ENCODE measurements at regions not wholly inside any gene's neighbourhood (a gene's known extent, or its start where the extent isn't known, plus 50 kb on each side); places are given as distances from the start of the nearest gene placed in this dataset.

- H3K4me2 ChIP-seq: no peak overlapping the region
- peaks cover 6% of the 10 kb centered on the region for H3K4me1 ChIP-seq (ENCODE audit: low read depth, poor library complexity, severe bottlenecking)
- H3K27ac ChIP-seq: no peak overlapping the region
Observed at GRCh38 chr2:120949957-120950590, 214.4 kb downstream of the GLI2 start.

GRCh38 chr2:120951693-120952092 lies 216.0 kb downstream of the GLI2 start:
- no peak overlapping the region for H3K27ac ChIP-seq
- H3K4me3 ChIP-seq (IDR thresholded peaks at IDR 0.05; ENCODE audit: insufficient read depth, low read depth, low read length): no peak overlapping the region
- no peak overlapping the region for H3K9ac ChIP-seq
- no peak overlapping the region for H2AFZ ChIP-seq (ENCODE audit: low read depth)
- H3K36me3 ChIP-seq (ENCODE audit: insufficient read depth): no peaks in the 10 kb centered on the region
- H3K79me2 ChIP-seq (ENCODE audit: insufficient read depth, low read depth): no peaks in the 10 kb centered on the region
- peaks cover 6% of the 10 kb centered on the region for H3K4me1 ChIP-seq (ENCODE audit: low read depth, poor library complexity, severe bottlenecking)
- no peak for TF ChIP-seq CTCF (conservative IDR thresholded peaks at IDR 0.05; ENCODE audit: low read depth, low read length)
- H3K4me2 ChIP-seq: no peak overlapping the region
- H4K20me1 ChIP-seq (ENCODE audit: insufficient read depth): no peaks in the 10 kb centered on the region
- no peaks in the 10 kb centered on the region for H3K27me3 ChIP-seq (ENCODE audit: insufficient read depth, low read depth)

More at GRCh38 chr2:120949957-120950590, 214.4 kb downstream of the GLI2 start:
- no peak for TF ChIP-seq CTCF (conservative IDR thresholded peaks at IDR 0.05; ENCODE audit: low read depth, low read length)
- no peaks in the 10 kb centered on the region for H4K20me1 ChIP-seq (ENCODE audit: insufficient read depth)
- no peak overlapping the region for H3K9ac ChIP-seq
- H3K4me3 ChIP-seq (IDR thresholded peaks at IDR 0.05; ENCODE audit: insufficient read depth, low read depth, low read length): no peak overlapping the region
- H3K79me2 ChIP-seq (ENCODE audit: insufficient read depth, low read depth): no peaks in the 10 kb centered on the region
- H3K27me3 ChIP-seq (ENCODE audit: insufficient read depth, low read depth): no peaks in the 10 kb centered on the region
- no peak overlapping the region for H2AFZ ChIP-seq (ENCODE audit: low read depth)
- no peaks in the 10 kb centered on the region for H3K36me3 ChIP-seq (ENCODE audit: insufficient read depth)

- no peaks in the 10 kb centered on the region for H4K20me1 ChIP-seq (ENCODE audit: insufficient read depth)
- no peak overlapping the region for H2AFZ ChIP-seq (ENCODE audit: low read depth)
- no peak overlapping the region for H3K4me3 ChIP-seq (IDR thresholded peaks at IDR 0.05; ENCODE audit: insufficient read depth, low read depth, low read length)
- H3K27me3 ChIP-seq (ENCODE audit: insufficient read depth, low read depth): no peaks in the 10 kb centered on the region
- no peak overlapping the region for H3K4me2 ChIP-seq
- H3K9ac ChIP-seq: no peak overlapping the region
- H3K79me2 ChIP-seq (ENCODE audit: insufficient read depth, low read depth): no peaks in the 10 kb centered on the region
- H3K4me1 ChIP-seq (ENCODE audit: low read depth, poor library complexity, severe bottlenecking): peaks cover 6% of the 10 kb centered on the region
- no peak overlapping the region for H3K27ac ChIP-seq
- H3K36me3 ChIP-seq (ENCODE audit: insufficient read depth): no peaks in the 10 kb centered on the region
- TF ChIP-seq CTCF (conservative IDR thresholded peaks at IDR 0.05; ENCODE audit: low read depth, low read length): no peak
Observed at GRCh38 chr2:120952318-120952717, 216.7 kb downstream of the GLI2 start.

- no peak for TF ChIP-seq CTCF (conservative IDR thresholded peaks at IDR 0.05; ENCODE audit: low read depth, low read length)
- H3K27ac ChIP-seq: no peak overlapping the region
- no peak overlapping the region for H3K4me2 ChIP-seq
- no peak overlapping the region for H3K4me3 ChIP-seq (IDR thresholded peaks at IDR 0.05; ENCODE audit: insufficient read depth, low read depth, low read length)
- no peaks in the 10 kb centered on the region for H3K27me3 ChIP-seq (ENCODE audit: insufficient read depth, low read depth)
- H3K9ac ChIP-seq: no peak overlapping the region
- H3K36me3 ChIP-seq (ENCODE audit: insufficient read depth): no peaks in the 10 kb centered on the region
- H4K20me1 ChIP-seq (ENCODE audit: insufficient read depth): no peaks in the 10 kb centered on the region
- H3K4me1 ChIP-seq (ENCODE audit: low read depth, poor library complexity, severe bottlenecking): peaks cover 6% of the 10 kb centered on the region
- no peaks in the 10 kb centered on the region for H3K79me2 ChIP-seq (ENCODE audit: insufficient read depth, low read depth)
- no peak overlapping the region for H2AFZ ChIP-seq (ENCODE audit: low read depth)
Observed at GRCh38 chr2:120953066-120953756, 217.5 kb downstream of the GLI2 start.

All from KMS-11 (cell line).